ENCODE measurements at regions not wholly inside any gene's neighbourhood (a gene's known extent, or its start where the extent isn't known, plus 50 kb on each side); places are given as distances from the start of the nearest gene placed in this dataset.

DNA sequence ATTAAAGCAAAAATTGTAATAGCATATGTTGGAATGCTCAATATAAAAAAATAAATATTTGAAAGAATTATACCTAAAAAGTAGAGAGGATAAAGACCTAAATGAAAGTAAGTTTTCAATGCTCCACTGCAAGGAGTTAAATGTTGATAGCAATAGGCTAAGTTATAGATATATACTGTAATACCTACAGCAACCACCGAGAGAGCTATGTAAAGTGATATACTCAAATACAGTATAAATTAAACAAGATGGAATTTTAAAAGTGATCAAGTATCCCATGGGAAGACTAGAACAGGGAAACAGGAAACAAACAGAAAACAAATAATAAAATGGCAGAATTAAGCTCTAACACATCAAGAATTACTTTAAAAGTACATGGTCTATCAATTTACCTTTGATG lies 73.9 kb downstream of the CASP3 start:
- no peak overlapping the region for H3K27ac ChIP-seq (ENCODE audit: low read depth, low read length)
- H3K9ac ChIP-seq (ENCODE audit: low read length), result no peak overlapping the region
- no peaks in the 10 kb centered on the region for H3K4me1 ChIP-seq (ENCODE audit: insufficient read depth, low read length)
- Mint-ChIP-seq H3K36me3 (ENCODE audit: low read depth, unreplicated experiment) (no peaks in the 10 kb centered on the region), H3K9me3 (ENCODE audit: unreplicated experiment) (no peaks in the 10 kb centered on the region), H3K4me1 (ENCODE audit: low read depth, unreplicated experiment) (no peaks in the 10 kb centered on the region), H3K27ac (ENCODE audit: unreplicated experiment) (no peak overlapping the region), H3K4me3 (ENCODE audit: unreplicated experiment) (no peak overlapping the region), H3K27me3 (ENCODE audit: low read depth, unreplicated experiment) (no peaks in the 10 kb centered on the region)
- H3K27me3 ChIP-seq (ENCODE audit: insufficient read depth, low read length), result no peaks in the 10 kb centered on the region
- no peak overlapping the region for H3K4me3 ChIP-seq (ENCODE audit: insufficient read depth, low read depth, low read length)
- H3K4me2 ChIP-seq (ENCODE audit: low read length), result no peak overlapping the region
- FAIRE-seq (no peak), DNase-seq (ENCODE audit: low read depth) (no peak)
- H2AFZ ChIP-seq (ENCODE audit: low read depth, low read length), result no peak overlapping the region
- no peaks in the 10 kb centered on the region for H3K9me3 ChIP-seq (ENCODE audit: insufficient read depth, low read depth, low read length)
- no peak for TF ChIP-seq EZH2 (IDR thresholded peaks at IDR 0.05; ENCODE audit: insufficient read depth, low read length)
- TF ChIP-seq, protein P1, sequence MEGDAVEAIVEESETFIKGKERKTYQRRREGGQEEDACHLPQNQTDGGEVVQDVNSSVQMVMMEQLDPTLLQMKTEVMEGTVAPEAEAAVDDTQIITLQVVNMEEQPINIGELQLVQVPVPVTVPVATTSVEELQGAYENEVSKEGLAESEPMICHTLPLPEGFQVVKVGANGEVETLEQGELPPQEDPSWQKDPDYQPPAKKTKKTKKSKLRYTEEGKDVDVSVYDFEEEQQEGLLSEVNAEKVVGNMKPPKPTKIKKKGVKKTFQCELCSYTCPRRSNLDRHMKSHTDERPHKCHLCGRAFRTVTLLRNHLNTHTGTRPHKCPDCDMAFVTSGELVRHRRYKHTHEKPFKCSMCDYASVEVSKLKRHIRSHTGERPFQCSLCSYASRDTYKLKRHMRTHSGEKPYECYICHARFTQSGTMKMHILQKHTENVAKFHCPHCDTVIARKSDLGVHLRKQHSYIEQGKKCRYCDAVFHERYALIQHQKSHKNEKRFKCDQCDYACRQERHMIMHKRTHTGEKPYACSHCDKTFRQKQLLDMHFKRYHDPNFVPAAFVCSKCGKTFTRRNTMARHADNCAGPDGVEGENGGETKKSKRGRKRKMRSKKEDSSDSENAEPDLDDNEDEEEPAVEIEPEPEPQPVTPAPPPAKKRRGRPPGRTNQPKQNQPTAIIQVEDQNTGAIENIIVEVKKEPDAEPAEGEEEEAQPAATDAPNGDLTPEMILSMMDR (IDR thresholded peaks at IDR 0.05; ENCODE audit: insufficient read depth, low read depth, low read length), result no peak
- no peaks in the 10 kb centered on the region for H4K20me1 ChIP-seq (ENCODE audit: insufficient read depth, low read length)
- H3K79me2 ChIP-seq (ENCODE audit: insufficient read depth, low read length), result no peaks in the 10 kb centered on the region
- H3K36me3 ChIP-seq (ENCODE audit: insufficient read depth, low read length), result no peaks in the 10 kb centered on the region

DNA sequence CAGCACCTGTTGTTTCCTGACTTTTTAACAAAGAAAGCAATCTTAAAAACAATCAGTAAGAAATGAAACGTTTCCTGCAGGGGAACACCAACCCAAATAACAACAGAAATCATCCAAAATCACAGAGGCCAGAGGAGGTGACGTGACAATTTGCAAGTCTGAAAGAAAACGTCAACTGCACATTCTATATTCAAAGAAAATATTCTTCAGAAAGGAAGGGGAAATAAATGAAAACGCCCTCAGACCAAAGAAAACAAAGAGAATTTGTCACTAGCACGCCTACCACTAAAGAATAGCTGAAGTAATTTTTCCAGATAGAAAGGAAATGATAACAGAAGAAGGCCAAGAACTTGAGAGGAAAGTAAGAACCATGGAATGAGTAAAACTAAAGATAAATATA lies 74.4 kb downstream of the CASP3 start:
- Mint-ChIP-seq H3K9me3 (ENCODE audit: unreplicated experiment) (no peaks in the 10 kb centered on the region), H3K4me1 (ENCODE audit: low read depth, unreplicated experiment) (no peaks in the 10 kb centered on the region), H3K4me3 (ENCODE audit: unreplicated experiment) (no peak overlapping the region), H3K27me3 (ENCODE audit: low read depth, unreplicated experiment) (no peaks in the 10 kb centered on the region), H3K36me3 (ENCODE audit: low read depth, unreplicated experiment) (no peaks in the 10 kb centered on the region), H3K27ac (ENCODE audit: unreplicated experiment) (no peak overlapping the region)
- Histone ChIP-seq H4K20me1 (ENCODE audit: insufficient read depth, low read length) (no peaks in the 10 kb centered on the region), H3K9me3 (ENCODE audit: insufficient read depth, low read depth, low read length) (no peaks in the 10 kb centered on the region), H3K27ac (ENCODE audit: low read depth, low read length) (no peak overlapping the region), H3K9ac (ENCODE audit: low read length) (no peak overlapping the region), H3K4me3 (ENCODE audit: insufficient read depth, low read depth, low read length) (no peak overlapping the region), H3K79me2 (ENCODE audit: insufficient read depth, low read length) (no peaks in the 10 kb centered on the region), H3K27me3 (ENCODE audit: insufficient read depth, low read length) (no peaks in the 10 kb centered on the region), H3K4me1 (ENCODE audit: insufficient read depth, low read length) (no peaks in the 10 kb centered on the region), H3K4me2 (ENCODE audit: low read length) (no peak overlapping the region), H2AFZ (ENCODE audit: low read depth, low read length) (no peak overlapping the region), H3K36me3 (ENCODE audit: insufficient read depth, low read length) (no peaks in the 10 kb centered on the region)
- no peak for TF ChIP-seq EZH2 (IDR thresholded peaks at IDR 0.05; ENCODE audit: insufficient read depth, low read length)
- TF ChIP-seq, protein P1 (IDR thresholded peaks at IDR 0.05; ENCODE audit: insufficient read depth, low read depth, low read length), result no peak
- FAIRE-seq (no peak), DNase-seq (ENCODE audit: low read depth) (no peak)

DNA sequence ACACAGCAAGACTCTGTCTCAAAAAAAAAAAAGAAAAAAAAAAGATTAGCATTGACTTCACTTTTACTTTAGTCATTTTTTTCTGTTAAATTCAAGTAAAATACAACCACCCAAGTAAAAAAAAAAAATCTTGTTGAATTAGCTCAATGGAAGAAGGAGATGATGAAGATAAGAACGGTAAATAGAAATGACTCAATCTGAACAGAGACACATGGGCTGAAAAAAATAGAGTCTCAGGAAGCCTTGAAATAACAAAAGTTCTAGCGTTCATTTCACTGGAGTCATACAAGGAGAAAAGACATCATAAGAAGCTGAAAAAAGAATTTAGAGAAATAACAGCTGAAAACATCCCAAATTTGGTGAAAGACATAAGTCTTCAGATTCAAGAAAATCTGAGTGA lies 75.5 kb downstream of the CASP3 start:
- no peaks in the 10 kb centered on the region for H3K36me3 ChIP-seq (ENCODE audit: insufficient read depth, low read length)
- FAIRE-seq (no peak), DNase-seq (ENCODE audit: low read depth) (no peak)
- H4K20me1 ChIP-seq (ENCODE audit: insufficient read depth, low read length), result no peaks in the 10 kb centered on the region
- H3K4me2 ChIP-seq (ENCODE audit: low read length), result no peak overlapping the region
- H3K79me2 ChIP-seq (ENCODE audit: insufficient read depth, low read length), result no peaks in the 10 kb centered on the region
- no peak overlapping the region for H3K4me3 ChIP-seq (ENCODE audit: insufficient read depth, low read depth, low read length)
- no peak overlapping the region for H3K27ac ChIP-seq (ENCODE audit: low read depth, low read length)
- no peaks in the 10 kb centered on the region for H3K36me3 Mint-ChIP-seq (ENCODE audit: low read depth, unreplicated experiment)
- no peak overlapping the region for H2AFZ ChIP-seq (ENCODE audit: low read depth, low read length)
- no peaks in the 10 kb centered on the region for H3K27me3 Mint-ChIP-seq (ENCODE audit: low read depth, unreplicated experiment)
- H3K9ac ChIP-seq (ENCODE audit: low read length), result no peak overlapping the region
- H3K4me1 ChIP-seq (ENCODE audit: insufficient read depth, low read length), result no peaks in the 10 kb centered on the region
- no peak overlapping the region for H3K27ac Mint-ChIP-seq (ENCODE audit: unreplicated experiment)
- H3K4me1 Mint-ChIP-seq (ENCODE audit: low read depth, unreplicated experiment), result no peaks in the 10 kb centered on the region
- no peaks in the 10 kb centered on the region for H3K9me3 Mint-ChIP-seq (ENCODE audit: unreplicated experiment)
- H3K4me3 Mint-ChIP-seq (ENCODE audit: unreplicated experiment), result no peak overlapping the region
- no peaks in the 10 kb centered on the region for H3K27me3 ChIP-seq (ENCODE audit: insufficient read depth, low read length)
- TF ChIP-seq, protein P1 (IDR thresholded peaks at IDR 0.05; ENCODE audit: insufficient read depth, low read depth, low read length), result no peak
- TF ChIP-seq EZH2 (IDR thresholded peaks at IDR 0.05; ENCODE audit: insufficient read depth, low read length), result no peak
- no peaks in the 10 kb centered on the region for H3K9me3 ChIP-seq (ENCODE audit: insufficient read depth, low read depth, low read length)
